ENCODE measurements at regions not wholly inside any gene's neighbourhood (a gene's known extent, or its start where the extent isn't known, plus 50 kb on each side); places are given as distances from the start of the nearest gene placed in this dataset.

GRCh38 chr14:44767646-44768173, 194.0 kb downstream of the KLHL28 start:
- ChIA-PET CTCF (ENCODE audit: unreplicated experiment) (no interaction called here), POLR2A (no interaction called here)
- Histone ChIP-seq H3K4me1 (ENCODE audit: insufficient read depth, low read length, poor library complexity, severe bottlenecking) (no peaks in the 10 kb centered on the region), H3K9me3 (ENCODE audit: low read length) (no peaks in the 10 kb centered on the region), H3K36me3 (ENCODE audit: insufficient read depth, low read length) (no peaks in the 10 kb centered on the region), H2AFZ (ENCODE audit: low read length) (no peak overlapping the region), H3K4me2 (ENCODE audit: low read length) (no peak overlapping the region), H3K9me2 (ENCODE audit: insufficient read depth, low read length) (no peaks in the 10 kb centered on the region), H3K4me3 (ENCODE audit: low read depth, low read length, poor library complexity, severe bottlenecking) (no peak overlapping the region), H3K27ac (ENCODE audit: low read depth, low read length, poor library complexity, severe bottlenecking) (no peak overlapping the region), H4K20me1 (ENCODE audit: insufficient read depth, low read length) (no peaks in the 10 kb centered on the region), H3K79me2 (ENCODE audit: insufficient read depth, low read depth, low read length) (no peaks in the 10 kb centered on the region)
- DNase-seq (ENCODE audit: low spot score) = no peak
- TF ChIP-seq EZH2phosphoT487 (IDR thresholded peaks at IDR 0.05; ENCODE audit: borderline replicate concordance, low read depth, low read length) = no peak
- TF ChIP-seq CTCF (conservative IDR thresholded peaks at IDR 0.05; ENCODE audit: low read length) = no peak
- intact Hi-C loops (cut with micrococcal nuclease; ENCODE audit: unreplicated experiment) = no loop called here
- BruUV-seq (replicated peaks) = no TSS peak

- no peak overlapping the region for H3K4me3 ChIP-seq (ENCODE audit: low read depth, low read length, poor library complexity, severe bottlenecking)
- H3K36me3 ChIP-seq (ENCODE audit: insufficient read depth, low read length) = no peaks in the 10 kb centered on the region
- no TSS peak for BruUV-seq (replicated peaks)
- H2AFZ ChIP-seq (ENCODE audit: low read length) = no peak overlapping the region
- H3K79me2 ChIP-seq (ENCODE audit: insufficient read depth, low read depth, low read length) = no peaks in the 10 kb centered on the region
- POLR2A ChIA-PET = no interaction called here
- H3K27ac ChIP-seq (ENCODE audit: low read depth, low read length, poor library complexity, severe bottlenecking) = no peak overlapping the region
- CTCF ChIA-PET (ENCODE audit: unreplicated experiment) = no interaction called here
- H3K9me3 ChIP-seq (ENCODE audit: low read length) = no peaks in the 10 kb centered on the region
- H3K9me2 ChIP-seq (ENCODE audit: insufficient read depth, low read length) = no peaks in the 10 kb centered on the region
- no peak overlapping the region for H3K4me2 ChIP-seq (ENCODE audit: low read length)
- H4K20me1 ChIP-seq (ENCODE audit: insufficient read depth, low read length) = no peaks in the 10 kb centered on the region
- TF ChIP-seq CTCF (conservative IDR thresholded peaks at IDR 0.05; ENCODE audit: low read length) = no peak
- TF ChIP-seq EZH2phosphoT487 (IDR thresholded peaks at IDR 0.05; ENCODE audit: borderline replicate concordance, low read depth, low read length) = no peak
- intact Hi-C loops (cut with micrococcal nuclease; ENCODE audit: unreplicated experiment) = no loop called here
- no peak for DNase-seq (ENCODE audit: low spot score)
- H3K4me1 ChIP-seq (ENCODE audit: insufficient read depth, low read length, poor library complexity, severe bottlenecking) = no peaks in the 10 kb centered on the region
Observed at GRCh38 chr14:44766285-44766684, 195.5 kb downstream of the KLHL28 start.

GRCh38 chr14:44763356-44763755, 198.4 kb downstream of the KLHL28 start:
- POLR2A ChIA-PET = no interaction called here
- no peak overlapping the region for H2AFZ ChIP-seq (ENCODE audit: low read length)
- no peaks in the 10 kb centered on the region for H4K20me1 ChIP-seq (ENCODE audit: insufficient read depth, low read length)
- CTCF ChIA-PET (ENCODE audit: unreplicated experiment) = no interaction called here
- H3K27ac ChIP-seq (ENCODE audit: low read depth, low read length, poor library complexity, severe bottlenecking) = no peak overlapping the region
- intact Hi-C loops (cut with micrococcal nuclease; ENCODE audit: unreplicated experiment) = no loop called here
- H3K4me2 ChIP-seq (ENCODE audit: low read length) = no peak overlapping the region
- no peaks in the 10 kb centered on the region for H3K79me2 ChIP-seq (ENCODE audit: insufficient read depth, low read depth, low read length)
- no peaks in the 10 kb centered on the region for H3K9me3 ChIP-seq (ENCODE audit: low read length)
- no peak for DNase-seq (ENCODE audit: low spot score)
- no peaks in the 10 kb centered on the region for H3K4me1 ChIP-seq (ENCODE audit: insufficient read depth, low read length, poor library complexity, severe bottlenecking)
- H3K9me2 ChIP-seq (ENCODE audit: insufficient read depth, low read length) = no peaks in the 10 kb centered on the region
- TF ChIP-seq EZH2phosphoT487 (IDR thresholded peaks at IDR 0.05; ENCODE audit: borderline replicate concordance, low read depth, low read length) (no peak), CTCF (conservative IDR thresholded peaks at IDR 0.05; ENCODE audit: low read length) (no peak)
- no TSS peak for BruUV-seq (replicated peaks)
- H3K4me3 ChIP-seq (ENCODE audit: low read depth, low read length, poor library complexity, severe bottlenecking) = no peak overlapping the region
- no peaks in the 10 kb centered on the region for H3K36me3 ChIP-seq (ENCODE audit: insufficient read depth, low read length)

All from OCI-LY7 (cell line).